GM12873 (cell line): ENCODE measurements at regions not wholly inside any gene's neighbourhood (a gene's known extent, or its start where the extent isn't known, plus 50 kb on each side); places are given as distances from the start of the nearest gene placed in this dataset.

Source experiments
- CTCF ChIP-seq: IDR thresholded peaks from 2 replicates; pipeline ENCODE4 v1.5.1; 2012; ENCODE audit warnings: low read depth, mild to moderate bottlenecking, moderate library complexity, low read length, control low read depth; ENCODE audit not compliant: insufficient read depth; ENCODE audit errors: missing control alignments

GRCh38 chr1:106296431-106296830 is 760.0 kb upstream of the PRMT6 start:
- TF ChIP-seq CTCF: no peak

GRCh38 chr1:106304106-106304505 is 752.4 kb upstream of the PRMT6 start:
- no peak for TF ChIP-seq CTCF

GRCh38 chr1:106319612-106320011 is 736.9 kb upstream of the PRMT6 start:
- no peak for TF ChIP-seq CTCF

GRCh38 chr1:106325600-106325999 is 730.9 kb upstream of the PRMT6 start:
- no peak for TF ChIP-seq CTCF

GRCh38 chr1:106344494-106344893 is 712.0 kb upstream of the PRMT6 start:
- no peak for TF ChIP-seq CTCF

- peak; percentile 5 for TF ChIP-seq CTCF
These were observed 696.2 kb upstream of the PRMT6 start for GRCh38 chr1:106360252-106360651.

- no peak for TF ChIP-seq CTCF
These were observed 689.7 kb upstream of the PRMT6 start for GRCh38 chr1:106366627-106367319.
